ENCODE measurements at regions not wholly inside any gene's neighbourhood (a gene's known extent, or its start where the extent isn't known, plus 50 kb on each side); places are given as distances from the start of the nearest gene placed in this dataset.
"Not testable (repeated sequence)": the region's sequence is repeated elsewhere in the genome, so short reads cannot be mapped to it uniquely, and the experiment has no call there.

GRCh38 chr2:64879745-64880144, 109.5 kb upstream of the SLC1A4 start:
- DNase-seq (ENCODE audit: low read depth), result no peak

- no peak for DNase-seq (ENCODE audit: low read depth)
Observed at GRCh38 chr2:64880193-64880951, 108.8 kb upstream of the SLC1A4 start.

GRCh38 chr2:64881037-64881492, 108.1 kb upstream of the SLC1A4 start:
- DNase-seq (ENCODE audit: low read depth), result no peak

- no peak for DNase-seq (ENCODE audit: low read depth)
Observed at GRCh38 chr2:64887565-64887964, 101.6 kb upstream of the SLC1A4 start.

- no peak for DNase-seq (ENCODE audit: low read depth)
Observed at GRCh38 chr2:64888591-64889309, 100.4 kb upstream of the SLC1A4 start.

GRCh38 chr2:64889803-64890202, 99.4 kb upstream of the SLC1A4 start:
- no peak for DNase-seq (ENCODE audit: low read depth)

- not testable (repeated sequence) for DNase-seq (ENCODE audit: low read depth)
Observed at GRCh38 chr2:64896572-64896971, 92.6 kb upstream of the SLC1A4 start.

- no peak for DNase-seq (ENCODE audit: low read depth)
Observed at GRCh38 chr2:64899081-64899865, 89.9 kb upstream of the SLC1A4 start.

GRCh38 chr2:64899876-64900275, 89.3 kb upstream of the SLC1A4 start:
- not testable (repeated sequence) for DNase-seq (ENCODE audit: low read depth)

GRCh38 chr2:64904413-64905329, 84.5 kb upstream of the SLC1A4 start:
- no peak for DNase-seq (ENCODE audit: low read depth)

GRCh38 chr2:64905338-64906024, 83.7 kb upstream of the SLC1A4 start:
- no peak for DNase-seq (ENCODE audit: low read depth)

- no peak for DNase-seq (ENCODE audit: low read depth)
Observed at GRCh38 chr2:64906853-64907536, 82.2 kb upstream of the SLC1A4 start.

- DNase-seq (ENCODE audit: low read depth), result no peak
Observed at GRCh38 chr2:64908406-64908805, 80.8 kb upstream of the SLC1A4 start.

GRCh38 chr2:64910523-64910922, 78.7 kb upstream of the SLC1A4 start:
- DNase-seq (ENCODE audit: low read depth), result no peak

GRCh38 chr2:64910972-64911433, 78.2 kb upstream of the SLC1A4 start:
- DNase-seq (ENCODE audit: low read depth), result no peak

- DNase-seq (ENCODE audit: low read depth), result no peak
Observed at GRCh38 chr2:64913357-64913869, 75.8 kb upstream of the SLC1A4 start.

GRCh38 chr2:64914247-64914646, 75.0 kb upstream of the SLC1A4 start:
- DNase-seq (ENCODE audit: low read depth), result no peak

GRCh38 chr2:64914735-64915509, 74.3 kb upstream of the SLC1A4 start:
- no peak for DNase-seq (ENCODE audit: low read depth)

GRCh38 chr2:64915510-64915900, 73.7 kb upstream of the SLC1A4 start:
- DNase-seq (ENCODE audit: low read depth), result no peak
